ENCODE measurements at regions not wholly inside any gene's neighbourhood (a gene's known extent, or its start where the extent isn't known, plus 50 kb on each side); places are given as distances from the start of the nearest gene placed in this dataset.

DNA sequence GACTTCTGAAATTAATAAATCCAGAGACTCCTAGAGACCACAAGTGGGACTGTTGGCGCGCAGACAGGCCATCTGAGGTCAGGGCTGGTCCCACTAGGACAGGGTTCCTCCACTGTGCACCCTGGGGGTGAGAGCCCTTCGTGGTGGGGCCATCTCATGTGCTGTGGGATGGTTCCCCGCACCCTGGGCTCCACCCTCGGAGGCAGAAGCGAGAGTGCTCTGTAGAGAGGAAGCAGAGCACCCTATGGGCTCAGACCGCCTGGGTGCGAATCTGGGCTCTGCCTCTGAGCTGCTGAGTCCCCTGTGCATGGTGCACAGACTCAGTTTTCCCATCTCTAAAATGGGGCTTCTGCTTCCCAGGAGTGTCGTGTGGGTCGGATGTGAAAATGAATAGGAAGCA is 227.3 kb downstream of the NPHP4 start:
- TF ChIP-seq CTCF (IDR thresholded peaks at IDR 0.05) = no peak
- no peak for TF ChIP-seq POLR2A (IDR thresholded peaks at IDR 0.05)
